Activated CD4-positive, alpha-beta T cell treated with anti-CD3 and anti-CD28 coated beads, Interleukin-2, amount 10 ng/mL, durations not matched to agents 7 days and 5 days (primary cell): ENCODE measurements at regions not wholly inside any gene's neighbourhood (a gene's known extent, or its start where the extent isn't known, plus 50 kb on each side); places are given as distances from the start of the nearest gene placed in this dataset.

Source experiments
- CTCF ChIA-PET: fragments of 350-600 bp; sonication (Branson Sonifier 250); formaldehyde crosslinking; loops from one replicate; lab custom pipeline; 2021; ENCODE audit warnings: antibody characterized with exemption; lab: Charles Lee
- POLR2A ChIA-PET: fragments of 350-600 bp; sonication (Branson Sonifier 250); formaldehyde crosslinking; loops from one replicate; lab custom pipeline; 2021; ENCODE audit warnings: antibody characterized with exemption; lab: Charles Lee
- DNase-seq: peaks from one replicate; pipeline ENCODE4 v3.0.0-alpha.2; 2020
- H3K27ac Mint-ChIP-seq: one replicate; pipeline ENCODE4 v1.8.0; 2021; ENCODE audit warnings: mild to moderate bottlenecking, moderate library complexity, mixed read lengths
- H3K27me3 Mint-ChIP-seq: one replicate; pipeline ENCODE4 v1.8.0; 2021; ENCODE audit warnings: mixed read lengths
- H3K36me3 Mint-ChIP-seq: one replicate; pipeline ENCODE4 v1.8.0; 2021; ENCODE audit warnings: low read depth, mixed read lengths
- H3K4me1 Mint-ChIP-seq: one replicate; pipeline ENCODE4 v1.8.0; 2021; ENCODE audit warnings: mixed read lengths
- H3K4me3 Mint-ChIP-seq: one replicate; pipeline ENCODE4 v1.8.0; 2021; ENCODE audit warnings: mild to moderate bottlenecking, moderate library complexity, mixed read lengths
- H3K9me3 Mint-ChIP-seq: one replicate; pipeline ENCODE4 v1.8.0; 2021; ENCODE audit warnings: mixed read lengths

- no peaks in the 10 kb centered on the region for H3K4me1 Mint-ChIP-seq
- H3K9me3 Mint-ChIP-seq = peaks cover 2% of the 10 kb centered on the region
- POLR2A ChIA-PET = no interaction called here
- CTCF ChIA-PET = no interaction called here
- no peak for DNase-seq
- H3K4me3 Mint-ChIP-seq = no peak overlapping the region
- no peaks in the 10 kb centered on the region for H3K27me3 Mint-ChIP-seq
- H3K27ac Mint-ChIP-seq = no peak overlapping the region
- no peaks in the 10 kb centered on the region for H3K36me3 Mint-ChIP-seq
Measured at GRCh38 chr5:144918371-144918770, 747.7 kb downstream of the KCTD16 start.

DNA sequence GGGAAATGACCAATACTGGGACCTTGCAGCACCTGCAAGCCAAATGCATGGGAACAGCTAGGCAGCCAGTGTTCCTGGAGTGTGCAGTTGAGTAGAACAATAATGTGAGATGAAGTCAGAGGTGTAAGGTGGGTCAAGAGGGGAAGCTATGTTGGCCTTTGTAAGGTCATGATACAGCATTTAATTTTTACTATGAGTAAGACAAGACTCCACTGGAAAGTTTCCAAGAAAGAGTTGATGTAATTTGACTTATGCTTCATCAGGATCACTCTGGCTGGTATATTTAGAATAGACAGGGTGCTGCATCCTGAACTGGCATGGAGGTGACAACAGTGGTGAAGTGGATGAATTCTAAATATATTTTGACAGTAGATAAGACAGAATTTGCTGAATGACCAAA, 744.8 kb downstream of the KCTD16 start:
- Mint-ChIP-seq H3K9me3 (peaks cover 6% of the 10 kb centered on the region), H3K4me1 (no peaks in the 10 kb centered on the region), H3K4me3 (no peak overlapping the region), H3K27ac (no peak overlapping the region), H3K27me3 (no peaks in the 10 kb centered on the region), H3K36me3 (no peaks in the 10 kb centered on the region)
- DNase-seq = no peak
- ChIA-PET POLR2A (no interaction called here), CTCF (no interaction called here)

DNA sequence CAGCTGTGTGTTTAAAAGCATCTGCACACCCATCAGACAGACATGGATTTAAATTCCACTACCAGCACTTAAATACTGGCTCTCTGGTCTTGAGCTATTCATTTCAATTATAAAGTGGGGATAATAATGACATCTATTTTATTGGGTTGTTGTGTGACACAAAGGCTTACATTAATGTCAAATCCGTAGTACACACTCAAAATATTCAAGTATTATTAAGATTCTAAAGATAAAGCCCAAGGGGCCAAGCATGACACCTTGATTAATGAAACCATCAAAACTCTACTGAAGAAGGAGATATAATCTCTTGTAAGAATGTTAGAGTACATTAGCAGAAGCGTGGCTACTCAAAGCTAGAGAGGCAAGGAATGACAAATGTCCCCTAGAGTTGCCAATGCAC, 743.0 kb downstream of the KCTD16 start:
- no peak overlapping the region for H3K27ac Mint-ChIP-seq
- H3K4me3 Mint-ChIP-seq = no peak overlapping the region
- ChIA-PET CTCF (no interaction called here), POLR2A (no interaction called here)
- peaks cover 7% of the 10 kb centered on the region for H3K9me3 Mint-ChIP-seq
- no peaks in the 10 kb centered on the region for H3K36me3 Mint-ChIP-seq
- H3K27me3 Mint-ChIP-seq = no peaks in the 10 kb centered on the region
- no peaks in the 10 kb centered on the region for H3K4me1 Mint-ChIP-seq
- DNase-seq = no peak

DNA sequence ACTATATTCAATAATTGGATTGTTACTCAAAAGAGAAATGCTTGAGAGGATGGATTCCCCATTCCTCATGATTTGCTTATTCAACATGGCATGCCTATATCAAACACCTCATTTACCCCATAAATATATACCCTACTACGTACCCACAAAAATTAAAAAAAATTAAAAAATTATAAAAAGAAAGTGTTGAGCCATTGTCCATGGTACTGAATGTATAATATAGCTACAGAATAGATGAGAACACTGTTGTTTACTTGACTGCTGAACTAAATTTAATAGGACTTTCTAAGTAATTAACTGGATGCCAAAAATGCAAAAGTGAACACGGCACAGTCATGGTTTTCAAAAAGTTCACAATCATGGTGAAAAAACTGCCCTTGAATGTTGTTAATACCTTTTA, 725.8 kb downstream of the KCTD16 start:
- Mint-ChIP-seq H3K4me1 (no peaks in the 10 kb centered on the region), H3K27ac (no peak overlapping the region), H3K9me3 (peaks cover 2% of the 10 kb centered on the region), H3K27me3 (no peaks in the 10 kb centered on the region), H3K36me3 (no peaks in the 10 kb centered on the region), H3K4me3 (no peak overlapping the region)
- CTCF ChIA-PET = interaction anchor here (0.6 kb wide), 1 partner anchor 349 kb away, joined by 3 read pairs; no protein-coding TSS in a partner anchor
- no peak for DNase-seq
- POLR2A ChIA-PET = no interaction called here

DNA sequence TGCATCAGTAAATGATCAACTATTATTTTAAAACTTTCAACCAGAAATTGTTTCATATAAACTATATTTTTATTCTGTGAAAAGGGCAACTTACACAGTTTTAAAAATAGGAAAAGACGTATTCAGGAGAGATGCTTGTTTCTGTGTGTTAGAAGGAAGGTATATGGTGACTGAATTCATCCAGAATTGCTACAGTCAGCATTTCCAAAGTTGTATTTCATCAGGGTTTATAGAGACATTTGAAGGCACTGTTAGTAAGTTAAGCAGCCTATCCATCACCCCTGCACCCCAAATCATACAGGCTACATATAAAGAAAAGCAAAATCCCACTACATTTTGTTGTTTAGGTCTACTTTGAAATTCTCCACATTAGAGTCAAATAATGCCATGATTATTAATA, 716.0 kb downstream of the KCTD16 start:
- Mint-ChIP-seq H3K36me3 (no peaks in the 10 kb centered on the region), H3K27me3 (no peaks in the 10 kb centered on the region), H3K4me1 (no peaks in the 10 kb centered on the region), H3K9me3 (peaks cover 7% of the 10 kb centered on the region), H3K27ac (no peak overlapping the region), H3K4me3 (no peak overlapping the region)
- no peak for DNase-seq
- ChIA-PET POLR2A (no interaction called here), CTCF (no interaction called here)

- H3K4me1 Mint-ChIP-seq = no peaks in the 10 kb centered on the region
- H3K27me3 Mint-ChIP-seq = no peaks in the 10 kb centered on the region
- no peak for DNase-seq
- H3K4me3 Mint-ChIP-seq = no peak overlapping the region
- no peak overlapping the region for H3K27ac Mint-ChIP-seq
- H3K9me3 Mint-ChIP-seq = no peaks in the 10 kb centered on the region
- ChIA-PET POLR2A (no interaction called here), CTCF (no interaction called here)
- H3K36me3 Mint-ChIP-seq = no peaks in the 10 kb centered on the region
Measured at GRCh38 chr5:144882739-144883283, 712.1 kb downstream of the KCTD16 start.

GRCh38 chr5:144880513-144880912, 709.8 kb downstream of the KCTD16 start:
- Mint-ChIP-seq H3K27me3 (no peaks in the 10 kb centered on the region), H3K27ac (no peak overlapping the region), H3K4me1 (no peaks in the 10 kb centered on the region), H3K4me3 (no peak overlapping the region), H3K36me3 (no peaks in the 10 kb centered on the region), H3K9me3 (no peaks in the 10 kb centered on the region)
- POLR2A ChIA-PET = no interaction called here
- DNase-seq = no peak
- CTCF ChIA-PET = interaction anchor here (1.1 kb wide), 1 partner anchor 10 kb away, joined by 3 read pairs; no protein-coding TSS in a partner anchor

DNA sequence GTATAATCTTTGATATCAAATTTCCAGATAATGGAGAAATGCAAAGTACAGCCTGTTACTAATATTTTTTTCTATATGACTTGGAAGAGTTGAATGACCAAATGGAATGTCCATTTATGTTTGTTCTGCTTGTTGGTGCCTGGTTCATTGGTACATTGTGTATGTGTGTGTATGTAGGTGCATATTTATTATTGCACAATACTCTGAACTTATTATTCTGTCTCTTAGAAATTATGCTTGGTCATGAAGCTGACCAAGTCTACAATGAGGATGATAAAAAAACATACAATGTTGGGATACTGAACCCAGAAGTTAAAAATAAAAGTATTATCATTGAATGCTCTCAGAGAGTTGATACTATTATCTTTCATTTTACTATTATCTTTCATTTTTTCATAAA, 706.3 kb downstream of the KCTD16 start:
- no peaks in the 10 kb centered on the region for H3K27me3 Mint-ChIP-seq
- no peaks in the 10 kb centered on the region for H3K4me1 Mint-ChIP-seq
- H3K9me3 Mint-ChIP-seq = no peaks in the 10 kb centered on the region
- CTCF ChIA-PET = no interaction called here
- DNase-seq = no peak
- H3K36me3 Mint-ChIP-seq = no peaks in the 10 kb centered on the region
- no peak overlapping the region for H3K27ac Mint-ChIP-seq
- POLR2A ChIA-PET = no interaction called here
- H3K4me3 Mint-ChIP-seq = no peak overlapping the region

DNA sequence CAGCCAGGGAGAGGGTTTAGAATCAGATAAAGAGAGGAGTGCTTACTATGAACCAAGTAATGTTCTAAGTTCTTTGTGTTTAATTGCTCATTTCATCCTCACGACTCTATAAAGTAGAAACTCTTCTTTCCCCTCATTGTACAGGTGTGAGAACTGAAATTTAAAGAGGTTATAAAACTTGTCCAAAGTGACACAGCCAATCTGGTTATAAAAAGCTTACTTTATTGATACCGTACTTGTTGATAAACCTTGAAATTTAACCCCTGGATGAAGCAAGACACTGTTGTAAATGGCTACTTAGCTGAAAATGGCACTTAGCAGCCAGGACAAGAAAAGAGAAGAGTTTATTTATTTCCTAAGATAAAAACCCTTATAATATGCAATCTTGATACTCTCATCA, 702.4 kb downstream of the KCTD16 start:
- H3K4me3 Mint-ChIP-seq = no peak overlapping the region
- POLR2A ChIA-PET = no interaction called here
- no peak for DNase-seq
- H3K27ac Mint-ChIP-seq = no peak overlapping the region
- peaks cover 4% of the 10 kb centered on the region for H3K9me3 Mint-ChIP-seq
- no peaks in the 10 kb centered on the region for H3K36me3 Mint-ChIP-seq
- CTCF ChIA-PET = no interaction called here
- no peaks in the 10 kb centered on the region for H3K4me1 Mint-ChIP-seq
- H3K27me3 Mint-ChIP-seq = no peaks in the 10 kb centered on the region

DNA sequence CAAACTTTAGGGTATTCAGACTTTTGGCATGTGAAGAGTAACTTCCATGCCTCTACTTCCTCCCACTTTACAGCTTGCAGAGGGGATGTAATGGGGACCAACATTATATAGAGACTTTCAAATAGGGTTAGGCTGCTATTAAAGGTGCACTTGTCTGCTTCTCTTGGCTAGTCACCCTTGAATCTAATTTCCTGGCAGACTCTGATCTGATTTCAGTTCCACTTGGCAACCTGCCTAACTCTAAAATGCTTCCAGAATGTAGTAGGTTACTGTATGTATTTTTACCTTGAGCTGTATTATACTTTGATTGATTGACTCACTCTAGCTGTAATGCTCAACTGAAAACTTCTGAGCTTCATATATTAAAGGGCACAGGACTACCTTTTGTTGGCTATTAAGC, 693.4 kb downstream of the KCTD16 start:
- H3K27ac Mint-ChIP-seq = no peak overlapping the region
- no peaks in the 10 kb centered on the region for H3K4me1 Mint-ChIP-seq
- no peaks in the 10 kb centered on the region for H3K36me3 Mint-ChIP-seq
- POLR2A ChIA-PET = no interaction called here
- DNase-seq = no peak
- no peak overlapping the region for H3K4me3 Mint-ChIP-seq
- no peaks in the 10 kb centered on the region for H3K27me3 Mint-ChIP-seq
- peaks cover 4% of the 10 kb centered on the region for H3K9me3 Mint-ChIP-seq
- CTCF ChIA-PET = interaction anchor here (0.5 kb wide), 1 partner anchor 568 kb away, joined by 3 read pairs; no protein-coding TSS in a partner anchor

DNA sequence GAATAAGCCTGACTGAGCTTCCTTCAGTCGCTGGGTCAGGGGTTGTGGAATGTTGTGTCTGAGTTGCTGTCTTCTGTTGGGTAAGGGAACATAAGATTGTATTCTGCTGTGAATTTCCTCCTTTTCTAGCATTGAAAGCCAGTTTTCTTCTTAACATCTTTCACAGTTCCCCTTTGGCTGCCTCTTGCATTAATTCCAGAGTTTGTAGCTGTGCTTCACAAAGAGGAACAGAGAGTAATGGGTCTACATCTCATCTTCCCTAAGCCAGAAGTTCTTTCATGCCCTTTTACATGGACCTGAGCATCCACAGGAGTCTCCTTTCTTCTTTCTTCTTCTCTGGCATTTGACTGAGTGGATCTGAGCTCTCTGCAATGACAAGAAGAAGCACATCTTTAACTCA, 686.8 kb downstream of the KCTD16 start:
- ChIA-PET POLR2A (no interaction called here), CTCF (interaction anchor here (1.2 kb wide), 1 partner anchor 9 kb away, joined by 3 read pairs; no protein-coding TSS in a partner anchor)
- H3K4me3 Mint-ChIP-seq = no peak overlapping the region
- no peaks in the 10 kb centered on the region for H3K9me3 Mint-ChIP-seq
- no peaks in the 10 kb centered on the region for H3K4me1 Mint-ChIP-seq
- H3K27me3 Mint-ChIP-seq = no peaks in the 10 kb centered on the region
- no peak overlapping the region for H3K27ac Mint-ChIP-seq
- no peaks in the 10 kb centered on the region for H3K36me3 Mint-ChIP-seq
- DNase-seq = no peak

GRCh38 chr5:144844086-144844485, 673.4 kb downstream of the KCTD16 start:
- Mint-ChIP-seq H3K27me3 (no peaks in the 10 kb centered on the region), H3K4me1 (no peaks in the 10 kb centered on the region), H3K4me3 (no peak overlapping the region), H3K27ac (no peak overlapping the region), H3K36me3 (no peaks in the 10 kb centered on the region), H3K9me3 (peaks cover 6% of the 10 kb centered on the region)
- no peak for DNase-seq
- ChIA-PET POLR2A (no interaction called here), CTCF (no interaction called here)

- Mint-ChIP-seq H3K27ac (no peak overlapping the region), H3K9me3 (peaks cover 7% of the 10 kb centered on the region), H3K27me3 (no peaks in the 10 kb centered on the region), H3K4me3 (no peak overlapping the region), H3K4me1 (no peaks in the 10 kb centered on the region), H3K36me3 (no peaks in the 10 kb centered on the region)
- POLR2A ChIA-PET = no interaction called here
- no peak for DNase-seq
- CTCF ChIA-PET = no interaction called here
Measured at GRCh38 chr5:144832416-144832815, 661.7 kb downstream of the KCTD16 start.

GRCh38 chr5:144831650-144832049, 661.0 kb downstream of the KCTD16 start:
- POLR2A ChIA-PET = no interaction called here
- Mint-ChIP-seq H3K27me3 (no peaks in the 10 kb centered on the region), H3K27ac (no peak overlapping the region), H3K36me3 (no peaks in the 10 kb centered on the region), H3K4me3 (no peak overlapping the region), H3K4me1 (no peaks in the 10 kb centered on the region), H3K9me3 (peaks cover 4% of the 10 kb centered on the region)
- no peak for DNase-seq
- CTCF ChIA-PET = no interaction called here
